WTC11 (cell line): ENCODE measurements at regions not wholly inside any gene's neighbourhood (a gene's known extent, or its start where the extent isn't known, plus 50 kb on each side); places are given as distances from the start of the nearest gene placed in this dataset.

Experiments
- CBFB ChIP-seq: sonication (generic); formaldehyde crosslinking; IDR thresholded peaks from 2 replicates; pipeline ENCODE4 v1.8.1; 2022; ENCODE audit warnings: mild to moderate bottlenecking, low read depth, missing genetic modification reagents
- CTCF ChIP-seq: fragments of 200-600 bp; IDR thresholded peaks from 2 replicates; pipeline ENCODE4 v1.8.0; 2022; ENCODE audit warnings: antibody characterized with exemption
- E2F4 ChIP-seq: sonication (generic); formaldehyde crosslinking; IDR thresholded peaks from 2 replicates; pipeline ENCODE4 v1.8.1; 2022; ENCODE audit warnings: low read depth, mild to moderate bottlenecking, moderate library complexity, missing genetic modification reagents, borderline replicate concordance
- FOXJ3 ChIP-seq: sonication (generic); formaldehyde crosslinking; IDR thresholded peaks from 2 replicates; pipeline ENCODE4 v1.9.0; 2021; ENCODE audit warnings: missing genetic modification reagents, mild to moderate bottlenecking, borderline replicate concordance
- FOXP1 ChIP-seq: sonication (generic); formaldehyde crosslinking; IDR thresholded peaks from 2 replicates; pipeline ENCODE4 v1.8.0; 2022; ENCODE audit warnings: missing genetic modification reagents, mild to moderate bottlenecking, moderate library complexity, borderline replicate concordance
- IRF2 ChIP-seq: sonication (generic); formaldehyde crosslinking; IDR thresholded peaks from 2 replicates; pipeline ENCODE4 v1.8.0; 2022; ENCODE audit warnings: low read depth, missing genetic modification reagents, borderline replicate concordance
- TCF7 ChIP-seq: sonication (generic); formaldehyde crosslinking; IDR thresholded peaks from 2 replicates; pipeline ENCODE4 v1.8.0; 2022; ENCODE audit warnings: mild to moderate bottlenecking, low read depth, missing genetic modification reagents, moderate library complexity
- ZBTB21 ChIP-seq: sonication (generic); formaldehyde crosslinking; IDR thresholded peaks from 2 replicates; pipeline ENCODE4 v1.8.1; 2023; ENCODE audit warnings: mild to moderate bottlenecking, missing genetic modification reagents, borderline replicate concordance
- ZNF416 ChIP-seq: fragments of 250-450 bp; sonication (Bioruptor Pico); IDR thresholded peaks from 2 replicates; pipeline ENCODE4 v1.9.0; 2021; ENCODE audit warnings: mild to moderate bottlenecking, inconsistent platforms
- TF ChIP-seq, protein P1 (sequence below): sonication (generic); formaldehyde crosslinking; IDR thresholded peaks from 2 replicates; pipeline ENCODE4 v1.8.1; 2023; ENCODE audit warnings: mild to moderate bottlenecking, missing genetic modification reagents
- TF ChIP-seq, protein P2 (sequence below): sonication (generic); formaldehyde crosslinking; IDR thresholded peaks from 2 replicates; pipeline ENCODE4 v1.8.1; 2023; ENCODE audit warnings: mild to moderate bottlenecking, missing genetic modification reagents, moderate library complexity

DNA sequence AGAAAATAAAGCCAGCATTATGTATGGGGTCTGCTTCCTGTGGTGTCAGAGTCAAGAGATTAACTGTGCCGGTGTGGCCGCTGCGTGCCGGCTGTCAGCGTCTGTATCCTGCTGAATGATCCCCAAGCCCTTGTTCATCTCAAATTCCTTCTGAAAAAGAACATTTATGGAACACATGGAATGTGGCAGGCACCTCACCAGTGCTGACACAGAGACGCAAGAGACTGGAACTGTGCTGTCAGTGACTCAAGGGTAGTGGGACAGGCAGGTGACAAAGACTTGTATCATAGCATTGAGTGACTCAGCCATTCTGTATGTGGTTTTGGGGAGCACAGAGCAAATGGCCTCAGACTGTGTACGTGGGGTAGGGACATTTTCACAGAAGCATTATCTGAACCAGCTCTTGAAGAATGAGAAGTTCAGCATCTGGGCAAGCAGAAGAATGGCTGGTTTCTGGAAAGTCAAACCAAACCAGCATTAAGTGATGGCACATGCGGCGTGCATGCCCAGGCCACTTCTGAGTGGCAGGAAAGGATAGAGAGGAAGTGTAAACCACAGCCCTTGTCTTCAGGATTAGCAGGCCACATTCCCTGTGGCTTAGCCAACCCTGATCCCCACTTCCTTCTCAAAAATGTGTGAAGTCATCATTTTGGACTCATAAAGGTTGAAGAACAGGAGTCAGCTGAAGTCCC is 54.0 kb upstream of the IRS2 start:
- TF ChIP-seq IRF2 (no peak), CTCF (no peak), FOXJ3 (CRISPR knock-in tag) (no peak), ZNF416 (no peak), CBFB (CRISPR knock-in tag) (no peak), FOXP1 (no peak), TCF7 (CRISPR knock-in tag) (no peak), E2F4 (CRISPR knock-in tag) (no peak), ZBTB21 (CRISPR knock-in tag) (no peak)
- TF ChIP-seq, protein P1, sequence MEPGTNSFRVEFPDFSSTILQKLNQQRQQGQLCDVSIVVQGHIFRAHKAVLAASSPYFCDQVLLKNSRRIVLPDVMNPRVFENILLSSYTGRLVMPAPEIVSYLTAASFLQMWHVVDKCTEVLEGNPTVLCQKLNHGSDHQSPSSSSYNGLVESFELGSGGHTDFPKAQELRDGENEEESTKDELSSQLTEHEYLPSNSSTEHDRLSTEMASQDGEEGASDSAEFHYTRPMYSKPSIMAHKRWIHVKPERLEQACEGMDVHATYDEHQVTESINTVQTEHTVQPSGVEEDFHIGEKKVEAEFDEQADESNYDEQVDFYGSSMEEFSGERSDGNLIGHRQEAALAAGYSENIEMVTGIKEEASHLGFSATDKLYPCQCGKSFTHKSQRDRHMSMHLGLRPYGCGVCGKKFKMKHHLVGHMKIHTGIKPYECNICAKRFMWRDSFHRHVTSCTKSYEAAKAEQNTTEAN (CRISPR knock-in tag) = no peak
- TF ChIP-seq, protein P2, sequence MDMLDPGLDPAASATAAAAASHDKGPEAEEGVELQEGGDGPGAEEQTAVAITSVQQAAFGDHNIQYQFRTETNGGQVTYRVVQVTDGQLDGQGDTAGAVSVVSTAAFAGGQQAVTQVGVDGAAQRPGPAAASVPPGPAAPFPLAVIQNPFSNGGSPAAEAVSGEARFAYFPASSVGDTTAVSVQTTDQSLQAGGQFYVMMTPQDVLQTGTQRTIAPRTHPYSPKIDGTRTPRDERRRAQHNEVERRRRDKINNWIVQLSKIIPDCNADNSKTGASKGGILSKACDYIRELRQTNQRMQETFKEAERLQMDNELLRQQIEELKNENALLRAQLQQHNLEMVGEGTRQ (CRISPR knock-in tag) = no peak
